ENCODE measurements at regions not wholly inside any gene's neighbourhood (a gene's known extent, or its start where the extent isn't known, plus 50 kb on each side); places are given as distances from the start of the nearest gene placed in this dataset.

DNA sequence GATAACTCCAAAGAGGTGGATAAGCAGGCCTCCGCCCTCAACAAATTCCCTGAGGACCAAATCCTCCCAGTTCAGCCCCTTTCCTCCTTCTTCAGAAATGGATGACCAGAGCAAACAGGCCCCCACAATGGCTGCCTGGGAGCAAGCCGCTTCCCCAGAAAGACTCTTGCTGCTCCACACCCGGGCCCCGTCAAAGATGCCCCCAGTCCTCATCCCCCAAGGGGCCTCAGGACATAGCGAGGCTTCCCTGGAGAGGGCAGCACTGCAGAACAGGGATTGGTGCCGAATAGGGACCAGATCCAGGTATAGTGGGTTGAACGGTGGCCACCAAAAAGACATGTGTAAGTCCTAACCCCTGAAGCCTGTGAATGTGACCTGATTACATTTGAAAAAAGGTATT lies 502.3 kb downstream of the SHQ1 start:
- Histone ChIP-seq H3K36me3 (ENCODE audit: control insufficient read depth, insufficient read depth, low read length) (no peaks in the 10 kb centered on the region), H3K27me3 (ENCODE audit: control insufficient read depth, insufficient read depth, low read length) (no peaks in the 10 kb centered on the region), H3K27ac (ENCODE audit: low read length) (no peak overlapping the region), H3K9me3 (ENCODE audit: control insufficient read depth, insufficient read depth, low read depth, low read length) (no peaks in the 10 kb centered on the region), H3K4me3 (ENCODE audit: low read depth in 2 of 2, low read length in 2 of 2) (no peak overlapping the region), H3K4me1 (ENCODE audit: control insufficient read depth, insufficient read depth, low read length) (no peaks in the 10 kb centered on the region; the same call in 1 of the 2 replicates)
- ATAC-seq = no peak
- TF ChIP-seq SIN3A (IDR thresholded peaks at IDR 0.05; ENCODE audit: borderline replicate concordance, insufficient read depth, low read depth, low read length) (no peak), TCF7L2 (IDR thresholded peaks at IDR 0.05; ENCODE audit: low read depth, low read length) (no peak), POLR2AphosphoS5 (IDR thresholded peaks at IDR 0.05; ENCODE audit: low read depth, low read length) (no peak)
- TF ChIP-seq, protein P1, sequence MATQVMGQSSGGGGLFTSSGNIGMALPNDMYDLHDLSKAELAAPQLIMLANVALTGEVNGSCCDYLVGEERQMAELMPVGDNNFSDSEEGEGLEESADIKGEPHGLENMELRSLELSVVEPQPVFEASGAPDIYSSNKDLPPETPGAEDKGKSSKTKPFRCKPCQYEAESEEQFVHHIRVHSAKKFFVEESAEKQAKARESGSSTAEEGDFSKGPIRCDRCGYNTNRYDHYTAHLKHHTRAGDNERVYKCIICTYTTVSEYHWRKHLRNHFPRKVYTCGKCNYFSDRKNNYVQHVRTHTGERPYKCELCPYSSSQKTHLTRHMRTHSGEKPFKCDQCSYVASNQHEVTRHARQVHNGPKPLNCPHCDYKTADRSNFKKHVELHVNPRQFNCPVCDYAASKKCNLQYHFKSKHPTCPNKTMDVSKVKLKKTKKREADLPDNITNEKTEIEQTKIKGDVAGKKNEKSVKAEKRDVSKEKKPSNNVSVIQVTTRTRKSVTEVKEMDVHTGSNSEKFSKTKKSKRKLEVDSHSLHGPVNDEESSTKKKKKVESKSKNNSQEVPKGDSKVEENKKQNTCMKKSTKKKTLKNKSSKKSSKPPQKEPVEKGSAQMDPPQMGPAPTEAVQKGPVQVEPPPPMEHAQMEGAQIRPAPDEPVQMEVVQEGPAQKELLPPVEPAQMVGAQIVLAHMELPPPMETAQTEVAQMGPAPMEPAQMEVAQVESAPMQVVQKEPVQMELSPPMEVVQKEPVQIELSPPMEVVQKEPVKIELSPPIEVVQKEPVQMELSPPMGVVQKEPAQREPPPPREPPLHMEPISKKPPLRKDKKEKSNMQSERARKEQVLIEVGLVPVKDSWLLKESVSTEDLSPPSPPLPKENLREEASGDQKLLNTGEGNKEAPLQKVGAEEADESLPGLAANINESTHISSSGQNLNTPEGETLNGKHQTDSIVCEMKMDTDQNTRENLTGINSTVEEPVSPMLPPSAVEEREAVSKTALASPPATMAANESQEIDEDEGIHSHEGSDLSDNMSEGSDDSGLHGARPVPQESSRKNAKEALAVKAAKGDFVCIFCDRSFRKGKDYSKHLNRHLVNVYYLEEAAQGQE (IDR thresholded peaks at IDR 0.05; ENCODE audit: insufficient read depth in 1 of 2, low read depth in 2 of 2, low read length in 1 of 2) = no peak
- TF ChIP-seq, protein P2, sequence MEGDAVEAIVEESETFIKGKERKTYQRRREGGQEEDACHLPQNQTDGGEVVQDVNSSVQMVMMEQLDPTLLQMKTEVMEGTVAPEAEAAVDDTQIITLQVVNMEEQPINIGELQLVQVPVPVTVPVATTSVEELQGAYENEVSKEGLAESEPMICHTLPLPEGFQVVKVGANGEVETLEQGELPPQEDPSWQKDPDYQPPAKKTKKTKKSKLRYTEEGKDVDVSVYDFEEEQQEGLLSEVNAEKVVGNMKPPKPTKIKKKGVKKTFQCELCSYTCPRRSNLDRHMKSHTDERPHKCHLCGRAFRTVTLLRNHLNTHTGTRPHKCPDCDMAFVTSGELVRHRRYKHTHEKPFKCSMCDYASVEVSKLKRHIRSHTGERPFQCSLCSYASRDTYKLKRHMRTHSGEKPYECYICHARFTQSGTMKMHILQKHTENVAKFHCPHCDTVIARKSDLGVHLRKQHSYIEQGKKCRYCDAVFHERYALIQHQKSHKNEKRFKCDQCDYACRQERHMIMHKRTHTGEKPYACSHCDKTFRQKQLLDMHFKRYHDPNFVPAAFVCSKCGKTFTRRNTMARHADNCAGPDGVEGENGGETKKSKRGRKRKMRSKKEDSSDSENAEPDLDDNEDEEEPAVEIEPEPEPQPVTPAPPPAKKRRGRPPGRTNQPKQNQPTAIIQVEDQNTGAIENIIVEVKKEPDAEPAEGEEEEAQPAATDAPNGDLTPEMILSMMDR (IDR thresholded peaks at IDR 0.05) = no peak
- intact Hi-C loops (cut with micrococcal nuclease; ENCODE audit: unreplicated experiment) (no loop called here), in situ Hi-C loops (cut with HindIII; ENCODE audit: low pct_unique_long_range_greater_than_20kb, low sequenced_read_pairs) (no loop called here)
- DNase-seq (ENCODE audit: low read depth, low spot score) = no peak
- CTCF ChIA-PET = no interaction called here
- no TSS peak for BruUV-seq (replicated peaks)
- POLR2A ChIA-PET = no interaction called here

DNA sequence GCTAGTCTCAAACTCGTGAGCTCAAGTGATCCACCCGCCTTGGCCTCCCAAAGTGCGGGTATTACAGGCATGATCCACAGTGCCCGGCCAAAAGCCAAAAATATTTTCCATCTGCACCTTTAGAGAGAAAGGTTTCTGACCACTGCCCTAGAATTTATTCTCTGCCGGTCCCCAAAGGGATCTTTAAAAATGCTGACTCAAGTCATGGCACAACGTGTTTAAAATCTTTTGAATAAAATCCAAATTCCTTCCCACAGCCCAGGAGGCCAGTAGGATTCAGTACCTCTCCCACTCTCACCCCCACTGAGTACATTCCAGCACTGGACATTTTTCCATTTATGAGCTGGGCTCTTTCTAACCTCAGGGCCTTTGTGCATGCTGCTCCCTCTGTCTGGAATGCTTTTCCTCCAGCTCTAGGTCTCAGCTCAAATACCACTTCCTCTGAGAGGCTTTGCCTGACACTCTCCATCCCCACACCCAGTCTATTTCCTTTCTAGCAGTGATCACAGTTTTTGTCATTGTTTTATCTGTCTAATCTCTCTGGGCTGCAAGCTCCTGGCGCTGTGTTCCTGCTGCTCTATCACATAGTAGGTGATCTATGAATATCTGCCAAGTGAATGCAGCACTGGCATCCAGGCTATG lies 502.9 kb downstream of the SHQ1 start:
- no peaks in the 10 kb centered on the region for H3K27me3 ChIP-seq (ENCODE audit: control insufficient read depth, insufficient read depth, low read length)
- no peak overlapping the region for H3K27ac ChIP-seq (ENCODE audit: low read length)
- ChIA-PET POLR2A (no interaction called here), CTCF (no interaction called here)
- H3K9me3 ChIP-seq (ENCODE audit: control insufficient read depth, insufficient read depth, low read depth, low read length) = no peaks in the 10 kb centered on the region
- in situ Hi-C loops (cut with HindIII; ENCODE audit: low pct_unique_long_range_greater_than_20kb, low sequenced_read_pairs) (no loop called here), intact Hi-C loops (cut with micrococcal nuclease; ENCODE audit: unreplicated experiment) (no loop called here)
- H3K4me1 ChIP-seq (ENCODE audit: control insufficient read depth, insufficient read depth, low read length) = no peaks in the 10 kb centered on the region; the same call in 1 of the 2 replicates
- BruUV-seq (replicated peaks) = no TSS peak
- DNase-seq (ENCODE audit: low read depth, low spot score) (no peak), ATAC-seq (peak; percentile 49; the same call in 1 of the 2 replicates)
- TF ChIP-seq, protein P2 (IDR thresholded peaks at IDR 0.05) = no peak
- TF ChIP-seq POLR2AphosphoS5 (IDR thresholded peaks at IDR 0.05; ENCODE audit: low read depth, low read length) (no peak), TCF7L2 (IDR thresholded peaks at IDR 0.05; ENCODE audit: low read depth, low read length) (no peak), SIN3A (IDR thresholded peaks at IDR 0.05; ENCODE audit: borderline replicate concordance, insufficient read depth, low read depth, low read length) (no peak)
- TF ChIP-seq, protein P1 (IDR thresholded peaks at IDR 0.05; ENCODE audit: insufficient read depth in 1 of 2, low read depth in 2 of 2, low read length in 1 of 2) = no peak
- H3K4me3 ChIP-seq (ENCODE audit: low read depth in 2 of 2, low read length in 2 of 2) = no peak overlapping the region
- no peaks in the 10 kb centered on the region for H3K36me3 ChIP-seq (ENCODE audit: control insufficient read depth, insufficient read depth, low read length)
